ENCODE measurements at regions not wholly inside any gene's neighbourhood (a gene's known extent, or its start where the extent isn't known, plus 50 kb on each side); places are given as distances from the start of the nearest gene placed in this dataset.

DNA sequence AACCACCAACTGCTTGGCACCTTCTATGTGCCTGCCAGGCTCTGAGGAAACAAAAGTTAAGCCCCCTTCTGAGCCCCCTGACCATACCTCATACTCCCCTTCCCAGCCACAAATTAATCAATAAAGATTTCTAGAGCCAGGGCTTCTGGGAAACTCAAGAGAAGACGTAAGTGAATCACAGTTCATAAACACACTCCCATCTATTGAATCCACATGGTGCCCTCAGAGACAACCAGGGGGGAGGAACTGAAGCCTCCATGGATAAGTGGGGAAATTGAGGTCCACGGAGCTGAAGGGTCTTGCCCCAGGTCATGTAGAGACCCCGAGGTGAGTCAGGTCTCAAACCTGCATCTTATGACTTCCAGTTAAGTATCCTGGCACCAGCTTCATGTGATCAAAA lies 150.6 kb downstream of the MN1 start:
- TF ChIP-seq POLR2AphosphoS5 (IDR thresholded peaks at IDR 0.05; ENCODE audit: low read depth, low read length) (no peak), SIN3A (IDR thresholded peaks at IDR 0.05; ENCODE audit: borderline replicate concordance, insufficient read depth, low read length) (no peak)

Measured in PFSK-1 (cell line).